Activated naive CD4-positive, alpha-beta T cell treated with anti-CD3 and anti-CD28 coated beads, Interleukin-2, amount 50 U/mL, for 24 hours (primary cell): ENCODE measurements at regions not wholly inside any gene's neighbourhood (a gene's known extent, or its start where the extent isn't known, plus 50 kb on each side); places are given as distances from the start of the nearest gene placed in this dataset.
A peak's percentile ranks its signal among the peaks of the same experiment; 100 is the strongest.

Experiments used
- H3K27ac Mint-ChIP-seq: one replicate; pipeline ENCODE4 v1.8.0; 2021; ENCODE audit warnings: mild to moderate bottlenecking, mixed read lengths
- H3K27me3 Mint-ChIP-seq: one replicate; pipeline ENCODE4 v1.8.0; 2021; ENCODE audit warnings: mixed read lengths
- H3K36me3 Mint-ChIP-seq: one replicate; pipeline ENCODE4 v1.8.0; 2021; ENCODE audit warnings: mixed read lengths
- H3K4me1 Mint-ChIP-seq: one replicate; pipeline ENCODE4 v1.8.0; 2021; ENCODE audit warnings: mixed read lengths
- H3K4me3 Mint-ChIP-seq: one replicate; pipeline ENCODE4 v1.8.0; 2021; ENCODE audit warnings: mild to moderate bottlenecking, mixed read lengths
- H3K9me3 Mint-ChIP-seq: one replicate; pipeline ENCODE4 v1.8.0; 2021; ENCODE audit warnings: mixed read lengths

GRCh38 chr3:72299823-72300222 lies 514.9 kb upstream of the PROK2 start:
- Mint-ChIP-seq H3K4me1 (no peaks in the 10 kb centered on the region), H3K27ac (no peak overlapping the region), H3K4me3 (no peak overlapping the region), H3K9me3 (no peaks in the 10 kb centered on the region), H3K27me3 (no peaks in the 10 kb centered on the region), H3K36me3 (no peaks in the 10 kb centered on the region)

GRCh38 chr3:72299321-72299802 lies 514.4 kb upstream of the PROK2 start:
- Mint-ChIP-seq H3K27me3 (no peaks in the 10 kb centered on the region), H3K27ac (peak overlapping the region; percentile 1), H3K36me3 (no peaks in the 10 kb centered on the region), H3K4me3 (no peak overlapping the region), H3K9me3 (no peaks in the 10 kb centered on the region), H3K4me1 (no peaks in the 10 kb centered on the region)

- Mint-ChIP-seq H3K36me3 (no peaks in the 10 kb centered on the region), H3K4me1 (no peaks in the 10 kb centered on the region), H3K4me3 (no peak overlapping the region), H3K27me3 (no peaks in the 10 kb centered on the region), H3K9me3 (no peaks in the 10 kb centered on the region), H3K27ac (no peak overlapping the region)
These were observed 513.5 kb upstream of the PROK2 start for GRCh38 chr3:72298201-72299152.

GRCh38 chr3:72297481-72297880 lies 512.5 kb upstream of the PROK2 start:
- Mint-ChIP-seq H3K4me3 (no peak overlapping the region), H3K9me3 (no peaks in the 10 kb centered on the region), H3K4me1 (no peaks in the 10 kb centered on the region), H3K36me3 (no peaks in the 10 kb centered on the region), H3K27me3 (no peaks in the 10 kb centered on the region), H3K27ac (no peak overlapping the region)

GRCh38 chr3:72296477-72297111 lies 511.6 kb upstream of the PROK2 start:
- Mint-ChIP-seq H3K36me3 (no peaks in the 10 kb centered on the region), H3K4me3 (no peak overlapping the region), H3K9me3 (no peaks in the 10 kb centered on the region), H3K4me1 (no peaks in the 10 kb centered on the region), H3K27me3 (no peaks in the 10 kb centered on the region), H3K27ac (no peak overlapping the region)

- no peaks in the 10 kb centered on the region for H3K4me1 Mint-ChIP-seq
- H3K27me3 Mint-ChIP-seq, result no peaks in the 10 kb centered on the region
- H3K9me3 Mint-ChIP-seq, result no peaks in the 10 kb centered on the region
- no peaks in the 10 kb centered on the region for H3K36me3 Mint-ChIP-seq
- no peak overlapping the region for H3K4me3 Mint-ChIP-seq
- H3K27ac Mint-ChIP-seq, result no peak overlapping the region
These were observed 511.1 kb upstream of the PROK2 start for GRCh38 chr3:72295962-72296450.

- no peaks in the 10 kb centered on the region for H3K9me3 Mint-ChIP-seq
- no peaks in the 10 kb centered on the region for H3K27me3 Mint-ChIP-seq
- H3K4me1 Mint-ChIP-seq, result no peaks in the 10 kb centered on the region
- no peak overlapping the region for H3K27ac Mint-ChIP-seq
- no peak overlapping the region for H3K4me3 Mint-ChIP-seq
- H3K36me3 Mint-ChIP-seq, result no peaks in the 10 kb centered on the region
These were observed 510.5 kb upstream of the PROK2 start for GRCh38 chr3:72295276-72295961.

- Mint-ChIP-seq H3K9me3 (no peaks in the 10 kb centered on the region), H3K27ac (peak overlapping the region; percentile 48), H3K4me1 (peaks cover 17% of the 10 kb centered on the region), H3K36me3 (no peaks in the 10 kb centered on the region), H3K27me3 (peaks cover 2% of the 10 kb centered on the region), H3K4me3 (no peak overlapping the region)
These were observed 506.1 kb upstream of the PROK2 start for GRCh38 chr3:72290859-72291638.

- H3K9me3 Mint-ChIP-seq, result no peaks in the 10 kb centered on the region
These were observed 504.7 kb upstream of the PROK2 start for GRCh38 chr3:72289692-72290071.

GRCh38 chr3:72288955-72289691 lies 504.2 kb upstream of the PROK2 start:
- Mint-ChIP-seq H3K27me3 (peaks cover 2% of the 10 kb centered on the region), H3K9me3 (no peaks in the 10 kb centered on the region), H3K4me1 (peaks cover 17% of the 10 kb centered on the region), H3K27ac (no peak overlapping the region), H3K4me3 (peak overlapping the region; percentile 81), H3K36me3 (no peaks in the 10 kb centered on the region)

More at GRCh38 chr3:72289692-72290071, 504.7 kb upstream of the PROK2 start:
- peaks cover 2% of the 10 kb centered on the region for H3K27me3 Mint-ChIP-seq
- H3K4me1 Mint-ChIP-seq, result peaks cover 17% of the 10 kb centered on the region
- peak overlapping the region; percentile 81 for H3K4me3 Mint-ChIP-seq
- peak overlapping the region; percentile 15 for H3K27ac Mint-ChIP-seq
- H3K36me3 Mint-ChIP-seq, result no peaks in the 10 kb centered on the region

- Mint-ChIP-seq H3K27ac (no peak overlapping the region), H3K9me3 (peaks cover 4% of the 10 kb centered on the region), H3K4me3 (no peak overlapping the region), H3K27me3 (peaks cover 2% of the 10 kb centered on the region), H3K36me3 (peaks cover 3% of the 10 kb centered on the region), H3K4me1 (peaks cover 17% of the 10 kb centered on the region)
These were observed 503.0 kb upstream of the PROK2 start for GRCh38 chr3:72287956-72288355.

GRCh38 chr3:72285502-72285901 lies 500.6 kb upstream of the PROK2 start:
- Mint-ChIP-seq H3K4me3 (no peak overlapping the region), H3K36me3 (peaks cover 5% of the 10 kb centered on the region), H3K27ac (no peak overlapping the region), H3K27me3 (peaks cover 2% of the 10 kb centered on the region), H3K9me3 (peaks cover 5% of the 10 kb centered on the region), H3K4me1 (peaks cover 17% of the 10 kb centered on the region)

GRCh38 chr3:72284471-72284870 lies 499.5 kb upstream of the PROK2 start:
- Mint-ChIP-seq H3K27ac (no peak overlapping the region), H3K4me3 (no peak overlapping the region), H3K9me3 (peaks cover 5% of the 10 kb centered on the region), H3K4me1 (peaks cover 12% of the 10 kb centered on the region), H3K27me3 (peaks cover 2% of the 10 kb centered on the region), H3K36me3 (peaks cover 5% of the 10 kb centered on the region)

- Mint-ChIP-seq H3K4me3 (no peak overlapping the region), H3K9me3 (peaks cover 5% of the 10 kb centered on the region), H3K27me3 (no peaks in the 10 kb centered on the region), H3K27ac (no peak overlapping the region), H3K36me3 (peaks cover 5% of the 10 kb centered on the region), H3K4me1 (no peaks in the 10 kb centered on the region)
These were observed 498.0 kb upstream of the PROK2 start for GRCh38 chr3:72282918-72283317.
